ENCODE measurements at regions not wholly inside any gene's neighbourhood (a gene's known extent, or its start where the extent isn't known, plus 50 kb on each side); places are given as distances from the start of the nearest gene placed in this dataset.

- TF ChIP-seq RAD21 (IDR thresholded peaks at IDR 0.05; ENCODE audit: low read depth) (no peak), YY1 (IDR thresholded peaks at IDR 0.05; ENCODE audit: low read depth) (no peak), TCF12 (IDR thresholded peaks at IDR 0.05; ENCODE audit: low read depth) (no peak), EP300 (IDR thresholded peaks at IDR 0.05; ENCODE audit: borderline replicate concordance) (no peak), FOXM1 (IDR thresholded peaks at IDR 0.05; ENCODE audit: borderline replicate concordance, low read depth) (no peak)
Observed at GRCh38 chr12:107362960-107363359, 269.6 kb upstream of the CRY1 start.

All from Ishikawa (cell line).